ENCODE measurements at regions not wholly inside any gene's neighbourhood (a gene's known extent, or its start where the extent isn't known, plus 50 kb on each side); places are given as distances from the start of the nearest gene placed in this dataset.

DNA sequence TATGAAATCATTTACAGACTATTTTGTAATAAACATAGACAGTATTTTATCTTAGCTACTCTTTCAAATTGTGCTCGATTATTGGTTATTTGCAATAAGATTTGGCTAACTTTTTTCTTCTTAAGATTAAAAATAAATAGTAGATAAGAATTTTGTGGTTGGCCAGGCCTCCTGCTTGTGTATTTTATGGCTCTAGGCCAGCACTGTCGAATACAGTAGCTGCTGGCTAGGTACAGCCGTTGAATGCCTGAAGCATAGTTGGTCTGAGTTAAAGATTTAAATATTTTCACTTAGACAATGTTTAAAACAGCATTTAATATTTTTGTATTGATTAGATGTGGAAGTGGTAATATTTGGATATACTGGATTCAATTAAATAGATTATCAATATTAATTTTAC lies 481.0 kb downstream of the SPRY1 start:
- TF ChIP-seq, protein P1, sequence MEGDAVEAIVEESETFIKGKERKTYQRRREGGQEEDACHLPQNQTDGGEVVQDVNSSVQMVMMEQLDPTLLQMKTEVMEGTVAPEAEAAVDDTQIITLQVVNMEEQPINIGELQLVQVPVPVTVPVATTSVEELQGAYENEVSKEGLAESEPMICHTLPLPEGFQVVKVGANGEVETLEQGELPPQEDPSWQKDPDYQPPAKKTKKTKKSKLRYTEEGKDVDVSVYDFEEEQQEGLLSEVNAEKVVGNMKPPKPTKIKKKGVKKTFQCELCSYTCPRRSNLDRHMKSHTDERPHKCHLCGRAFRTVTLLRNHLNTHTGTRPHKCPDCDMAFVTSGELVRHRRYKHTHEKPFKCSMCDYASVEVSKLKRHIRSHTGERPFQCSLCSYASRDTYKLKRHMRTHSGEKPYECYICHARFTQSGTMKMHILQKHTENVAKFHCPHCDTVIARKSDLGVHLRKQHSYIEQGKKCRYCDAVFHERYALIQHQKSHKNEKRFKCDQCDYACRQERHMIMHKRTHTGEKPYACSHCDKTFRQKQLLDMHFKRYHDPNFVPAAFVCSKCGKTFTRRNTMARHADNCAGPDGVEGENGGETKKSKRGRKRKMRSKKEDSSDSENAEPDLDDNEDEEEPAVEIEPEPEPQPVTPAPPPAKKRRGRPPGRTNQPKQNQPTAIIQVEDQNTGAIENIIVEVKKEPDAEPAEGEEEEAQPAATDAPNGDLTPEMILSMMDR (IDR thresholded peaks at IDR 0.05) = no peak
- TF ChIP-seq EP300 (IDR thresholded peaks at IDR 0.05) (no peak), POLR2A (IDR thresholded peaks at IDR 0.05) (no peak)
